H1 (cell line): ENCODE measurements at regions not wholly inside any gene's neighbourhood (a gene's known extent, or its start where the extent isn't known, plus 50 kb on each side); places are given as distances from the start of the nearest gene placed in this dataset.
A peak's percentile ranks its signal among the peaks of the same experiment; 100 is the strongest.

ENCODE experiments used
- CTCF ChIA-PET: fragments of 300-600 bp; sonication (Branson Sonifier 250); formaldehyde crosslinking; loops from one replicate; lab custom pipeline; 2021; ENCODE audit not compliant: partially characterized antibody; lab: Charles Lee
- POLR2A ChIA-PET: fragments of 300-600 bp; sonication (Branson Sonifier 250); formaldehyde crosslinking; loops from one replicate; lab custom pipeline; 2021; ENCODE audit warnings: inconsistent platforms; ENCODE audit not compliant: partially characterized antibody; lab: Charles Lee
- DNase-seq, 2 experiments: peaks; one replicate each; pipeline versions ENCODE4 v3.0.0 to v3.0.0-alpha.2; 2010 to 2022; ENCODE audit warnings: low spot score in 2 of 2, low read depth in 1 of 2, mixed read lengths in 1 of 2
- FAIRE-seq: peaks from 2 replicates; lab custom pipeline; 2011; peaks lifted over from hg19 to GRCh38; lab: Jason Lieb, UNC
- H2AFZ ChIP-seq: 2 replicates; pipeline ENCODE4 v1.8.1; 2012; ENCODE audit warnings: low read length, inconsistent platforms
- H2AK5ac ChIP-seq: 2 replicates; pipeline ENCODE4 v1.6.1; 2013; ENCODE audit warnings: low read depth, low read length
- H2BK120ac ChIP-seq: replicated peaks from 2 replicates; pipeline ENCODE3; 2013; ENCODE audit warnings: low read depth, low read length, inconsistent platforms
- H2BK12ac ChIP-seq: 2 replicates; pipeline ENCODE4 v1.6.1; 2013; ENCODE audit warnings: low read depth, low read length
- H2BK15ac ChIP-seq: 2 replicates; pipeline ENCODE4 v1.6.1; 2013; ENCODE audit warnings: low read length
- H2BK20ac ChIP-seq: 2 replicates; pipeline ENCODE4 v1.6.1; 2013; ENCODE audit warnings: low read length
- H2BK5ac ChIP-seq: 2 replicates; pipeline ENCODE4 v1.6.1; 2013; ENCODE audit warnings: low read depth, low read length
- H3K14ac ChIP-seq: 2 replicates; pipeline ENCODE4 v1.6.1; 2013; ENCODE audit warnings: inconsistent platforms; ENCODE audit not compliant: insufficient read length
- H3K18ac ChIP-seq: 2 replicates; pipeline ENCODE4 v1.6.1; 2013; ENCODE audit warnings: low read length; ENCODE audit errors: extremely low read depth
- H3K23ac ChIP-seq: 2 replicates; pipeline ENCODE4 v1.6.1; 2013; ENCODE audit warnings: inconsistent platforms; ENCODE audit not compliant: insufficient read length
- H3K23me2 ChIP-seq: 2 replicates; pipeline ENCODE4 v1.6.1; 2013; ENCODE audit warnings: low read depth, low read length
- H3K27ac ChIP-seq: 2 replicates; pipeline ENCODE4 v1.6.1; 2011; ENCODE audit warnings: low read depth, low read length, inconsistent platforms
- H3K27me3 ChIP-seq, 4 experiments: replicated peaks in 1 of 4; 1 replicate in 1 of 4; 2 replicates in 3 of 4; pipeline versions ENCODE4 v1.6.1 to v1.8.1; 2011 to 2013; ENCODE audit warnings: low read length in 3 of 4, mild to moderate bottlenecking in 3 of 4, inconsistent platforms in 2 of 4, mixed read lengths in 2 of 4, moderate library complexity in 1 of 4; ENCODE audit not compliant: control insufficient read depth in 3 of 4, insufficient read depth in 3 of 4; ENCODE audit errors: extremely low read depth in 1 of 4
- H3K36me3 ChIP-seq, 4 experiments: 2 replicates each; pipeline versions ENCODE4 v1.6.1 to v1.8.1; 2011 to 2013; ENCODE audit warnings: mild to moderate bottlenecking in 4 of 4, low read length in 3 of 4, moderate library complexity in 2 of 4, control low read depth in 1 of 4, inconsistent platforms in 1 of 4; ENCODE audit not compliant: insufficient read depth in 4 of 4, control insufficient read depth in 2 of 4
- H3K4ac ChIP-seq: replicated peaks from 2 replicates; pipeline ENCODE3; 2013; ENCODE audit warnings: low read length, low read depth, mixed read lengths, inconsistent platforms; ENCODE audit not compliant: insufficient read length
- H3K4me1 ChIP-seq, 4 experiments: replicated peaks in 1 of 4; 1 replicate in 1 of 4; 2 replicates in 3 of 4; pipeline versions ENCODE4 v1.6.1 to v1.8.1; 2011 to 2013; ENCODE audit warnings: low read length in 3 of 4, inconsistent platforms in 2 of 4, mixed read lengths in 1 of 4; ENCODE audit not compliant: insufficient read depth in 4 of 4, control insufficient read depth in 3 of 4
- H3K4me2 ChIP-seq, 2 experiments: 2 replicates each; pipeline versions ENCODE4 v1.6.1 to v1.8.1; 2011 to 2013; ENCODE audit warnings: low read depth in 2 of 2, low read length in 2 of 2, control low read depth in 1 of 2, inconsistent platforms in 1 of 2, mild to moderate bottlenecking in 1 of 2; ENCODE audit not compliant: insufficient read depth in 1 of 2
- H3K4me3 ChIP-seq, 4 experiments: fragments of 200-600, 300-600 bp in 1 of 4; sonication (generic), shearing (Covaris generic), sonication (Bioruptor Twin) in 1 of 4; 2 replicates each; pipeline versions ENCODE4 v1.5.1 to v1.8.1; 2011 to 2016; ENCODE audit warnings: low read length in 4 of 4, low read depth in 3 of 4, control low read depth in 2 of 4, inconsistent platforms in 2 of 4, mild to moderate bottlenecking in 2 of 4, mixed read lengths in 1 of 4, moderate library complexity in 1 of 4; ENCODE audit not compliant: insufficient read depth in 2 of 4; ENCODE audit errors: extremely low read depth in 1 of 4
- H3K56ac ChIP-seq: replicated peaks from 2 replicates; pipeline ENCODE3; 2013; ENCODE audit warnings: low read depth, mild to moderate bottlenecking, mixed read lengths, low read length, inconsistent platforms; ENCODE audit not compliant: insufficient read length
- H3K79me1 ChIP-seq: 2 replicates; pipeline ENCODE4 v1.6.1; 2013; ENCODE audit warnings: low read depth, low read length, control low read depth
- H3K79me2 ChIP-seq, 2 experiments: 2 replicates each; pipeline versions ENCODE4 v1.6.1 to v1.8.1; 2012 to 2013; ENCODE audit warnings: low read length in 2 of 2, mild to moderate bottlenecking in 2 of 2, inconsistent platforms in 1 of 2; ENCODE audit not compliant: insufficient read depth in 2 of 2, control insufficient read depth in 1 of 2
- H3K9ac ChIP-seq, 4 experiments: replicated peaks in 1 of 4; 1 replicate in 1 of 4; 2 replicates in 3 of 4; pipeline versions ENCODE4 v1.6.1 to v1.8.1; 2011 to 2013; ENCODE audit warnings: low read depth in 3 of 4, low read length in 3 of 4, control low read depth in 2 of 4, mild to moderate bottlenecking in 2 of 4, moderate library complexity in 2 of 4, inconsistent platforms in 1 of 4; ENCODE audit errors: extremely low read depth in 1 of 4
- H3K9me3 ChIP-seq, 2 experiments: 2 replicates each; pipeline versions ENCODE4 v1.6.1 to v1.8.1; 2012 to 2013; ENCODE audit warnings: mild to moderate bottlenecking in 2 of 2, moderate library complexity in 2 of 2, control low read depth in 1 of 2, inconsistent platforms in 1 of 2, low read depth in 1 of 2, low read length in 1 of 2, mixed read lengths in 1 of 2; ENCODE audit not compliant: insufficient read depth in 2 of 2
- H4K20me1 ChIP-seq, 2 experiments: replicated peaks in 1 of 2; 2 replicates each; pipeline versions ENCODE3 to v1.8.1; 2011 to 2013; ENCODE audit warnings: inconsistent platforms in 2 of 2, low read length in 2 of 2, mild to moderate bottlenecking in 1 of 2; ENCODE audit not compliant: insufficient read depth in 2 of 2, control insufficient read depth in 1 of 2
- H4K5ac ChIP-seq: 2 replicates; pipeline ENCODE4 v1.6.1; 2013; ENCODE audit warnings: low read length, low read depth, mixed read lengths, inconsistent platforms; ENCODE audit not compliant: insufficient read length
- H4K8ac ChIP-seq: 2 replicates; pipeline ENCODE4 v1.8.0; 2013; ENCODE audit warnings: mild to moderate bottlenecking, moderate library complexity, low read length, inconsistent platforms; ENCODE audit not compliant: insufficient read depth; ENCODE audit errors: extremely low read depth
- H4K91ac ChIP-seq: replicated peaks from 2 replicates; pipeline ENCODE3; 2013; ENCODE audit warnings: low read length, mixed read lengths, inconsistent platforms; ENCODE audit not compliant: insufficient read length
- TBP ChIP-seq: IDR thresholded peaks from 2 replicates; pipeline ENCODE4 v1.6.1; 2011; ENCODE audit warnings: low read depth, low read length, improper control_type of control experiment
- TF ChIP-seq, protein P1 (sequence below), 3 experiments: IDR thresholded peaks; 1 replicate in 2 of 3; 2 replicates in 1 of 3; pipeline versions ENCODE4 v1.5.1 to v1.6.1; 2011; ENCODE audit warnings: low read length in 3 of 3, mild to moderate bottlenecking in 3 of 3, inconsistent platforms in 2 of 3, low read depth in 1 of 3, moderate library complexity in 1 of 3; ENCODE audit not compliant: insufficient read depth in 1 of 3; ENCODE audit errors: control extremely low read depth in 1 of 3

DNA sequence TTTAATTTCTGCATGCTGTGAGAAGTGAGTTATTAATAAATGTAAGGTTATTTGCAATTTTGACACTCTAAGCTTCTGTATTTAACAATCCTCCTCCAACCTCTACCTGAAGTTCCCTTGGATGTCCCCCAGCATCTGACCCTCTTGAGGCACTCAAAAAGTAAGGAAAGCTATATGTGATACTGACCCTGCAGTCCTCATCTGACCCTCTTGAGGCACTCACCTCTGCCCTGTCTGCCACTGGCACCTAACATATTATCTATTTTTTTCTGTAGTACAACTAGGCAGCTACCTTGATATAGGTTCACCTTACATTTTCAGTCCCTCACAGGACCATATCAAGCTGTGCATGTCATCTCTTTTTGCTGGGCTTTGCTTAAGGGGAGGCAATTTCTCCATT is 583.4 kb upstream of the PKDCC start:
- H2BK120ac ChIP-seq: no peak overlapping the region
- no peak overlapping the region for H4K8ac ChIP-seq
- H4K91ac ChIP-seq: no peak overlapping the region
- TF ChIP-seq TBP: no peak
- TF ChIP-seq, protein P1, sequence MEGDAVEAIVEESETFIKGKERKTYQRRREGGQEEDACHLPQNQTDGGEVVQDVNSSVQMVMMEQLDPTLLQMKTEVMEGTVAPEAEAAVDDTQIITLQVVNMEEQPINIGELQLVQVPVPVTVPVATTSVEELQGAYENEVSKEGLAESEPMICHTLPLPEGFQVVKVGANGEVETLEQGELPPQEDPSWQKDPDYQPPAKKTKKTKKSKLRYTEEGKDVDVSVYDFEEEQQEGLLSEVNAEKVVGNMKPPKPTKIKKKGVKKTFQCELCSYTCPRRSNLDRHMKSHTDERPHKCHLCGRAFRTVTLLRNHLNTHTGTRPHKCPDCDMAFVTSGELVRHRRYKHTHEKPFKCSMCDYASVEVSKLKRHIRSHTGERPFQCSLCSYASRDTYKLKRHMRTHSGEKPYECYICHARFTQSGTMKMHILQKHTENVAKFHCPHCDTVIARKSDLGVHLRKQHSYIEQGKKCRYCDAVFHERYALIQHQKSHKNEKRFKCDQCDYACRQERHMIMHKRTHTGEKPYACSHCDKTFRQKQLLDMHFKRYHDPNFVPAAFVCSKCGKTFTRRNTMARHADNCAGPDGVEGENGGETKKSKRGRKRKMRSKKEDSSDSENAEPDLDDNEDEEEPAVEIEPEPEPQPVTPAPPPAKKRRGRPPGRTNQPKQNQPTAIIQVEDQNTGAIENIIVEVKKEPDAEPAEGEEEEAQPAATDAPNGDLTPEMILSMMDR (IDR thresholded peaks at IDR 0.05; ENCODE audit: control extremely low read depth in 1 of 3, insufficient read depth in 1 of 3, low read depth in 1 of 3, low read length in 3 of 3): peak in 1 of 3 experiments; percentile 11; a peak in 2 of 4 replicates
- no peak overlapping the region for H4K5ac ChIP-seq
- H2BK5ac ChIP-seq: no peak overlapping the region
- H2BK15ac ChIP-seq: no peak overlapping the region
- no peak overlapping the region for H3K27ac ChIP-seq
- H3K18ac ChIP-seq: no peak overlapping the region
- ChIA-PET POLR2A (no interaction called here), CTCF (interaction anchor here (0.6 to 2.4 kb wide), 5 partner anchors 10 to 268 kb away, joined by 3 to 10 read pairs (median 3); no protein-coding TSS in a partner anchor)
- no peaks in the 10 kb centered on the region for H3K4me1 ChIP-seq
- H3K4ac ChIP-seq: no peak overlapping the region
- no peaks in the 10 kb centered on the region for H3K23me2 ChIP-seq
- DNase-seq: no peak
- no peaks in the 10 kb centered on the region for H3K9me3 ChIP-seq
- H3K14ac ChIP-seq: no peak overlapping the region
- no peak overlapping the region for H2AFZ ChIP-seq
- no peak overlapping the region for H3K9ac ChIP-seq
- no peaks in the 10 kb centered on the region for H3K27me3 ChIP-seq
- H3K23ac ChIP-seq: no peak overlapping the region
- no peak overlapping the region for H3K4me2 ChIP-seq
- H3K79me2 ChIP-seq: no peaks in the 10 kb centered on the region
- H3K4me3 ChIP-seq: no peak overlapping the region
- H3K79me1 ChIP-seq: no peaks in the 10 kb centered on the region; the same call in 1 of the 2 replicates
- no peak for FAIRE-seq
- H3K36me3 ChIP-seq: no peaks in the 10 kb centered on the region
- no peak overlapping the region for H2BK12ac ChIP-seq
- no peak overlapping the region for H2AK5ac ChIP-seq
- H2BK20ac ChIP-seq: no peak overlapping the region
- H4K20me1 ChIP-seq: no peaks in the 10 kb centered on the region
- H3K56ac ChIP-seq: no peak overlapping the region
